ENCODE measurements at regions not wholly inside any gene's neighbourhood (a gene's known extent, or its start where the extent isn't known, plus 50 kb on each side); places are given as distances from the start of the nearest gene placed in this dataset.

GRCh38 chr17:5861246-5861645 is 208.9 kb upstream of the WSCD1 start:
- H3K36me3 Mint-ChIP-seq (ENCODE audit: insufficient read depth, unreplicated experiment): peaks cover 4% of the 10 kb centered on the region
- H3K9me3 Mint-ChIP-seq (ENCODE audit: low read depth, unreplicated experiment): peaks cover 3% of the 10 kb centered on the region
- H3K27ac Mint-ChIP-seq (ENCODE audit: unreplicated experiment): no peak overlapping the region
- no TSS peak for BruUV-seq (replicated peaks)
- no peak for DNase-seq
- H3K27me3 Mint-ChIP-seq (ENCODE audit: unreplicated experiment): no peaks in the 10 kb centered on the region
- H3K4me1 Mint-ChIP-seq (ENCODE audit: low read depth, unreplicated experiment): peaks cover 15% of the 10 kb centered on the region
- H3K4me3 Mint-ChIP-seq (ENCODE audit: low read depth, unreplicated experiment): no peak overlapping the region
- CTCF ChIA-PET: no interaction called here
- intact Hi-C loops (cut with micrococcal nuclease; ENCODE audit: unreplicated experiment): no loop called here
- no peak for TF ChIP-seq CTCF (IDR thresholded peaks at IDR 0.05; ENCODE audit: unreplicated experiment)

GRCh38 chr17:5861854-5862253 is 208.3 kb upstream of the WSCD1 start:
- peaks cover 3% of the 10 kb centered on the region for H3K9me3 Mint-ChIP-seq (ENCODE audit: low read depth, unreplicated experiment)
- H3K36me3 Mint-ChIP-seq (ENCODE audit: insufficient read depth, unreplicated experiment): peaks cover 4% of the 10 kb centered on the region
- H3K27me3 Mint-ChIP-seq (ENCODE audit: unreplicated experiment): no peaks in the 10 kb centered on the region
- DNase-seq: no peak
- H3K4me1 Mint-ChIP-seq (ENCODE audit: low read depth, unreplicated experiment): peaks cover 15% of the 10 kb centered on the region
- BruUV-seq (replicated peaks): no TSS peak
- no peak for TF ChIP-seq CTCF (IDR thresholded peaks at IDR 0.05; ENCODE audit: unreplicated experiment)
- intact Hi-C loops (cut with micrococcal nuclease; ENCODE audit: unreplicated experiment): no loop called here
- no peak overlapping the region for H3K4me3 Mint-ChIP-seq (ENCODE audit: low read depth, unreplicated experiment)
- H3K27ac Mint-ChIP-seq (ENCODE audit: unreplicated experiment): no peak overlapping the region
- CTCF ChIA-PET: no interaction called here

GRCh38 chr17:5862395-5862794 is 207.8 kb upstream of the WSCD1 start:
- Mint-ChIP-seq H3K27me3 (ENCODE audit: unreplicated experiment) (no peaks in the 10 kb centered on the region), H3K9me3 (ENCODE audit: low read depth, unreplicated experiment) (peaks cover 3% of the 10 kb centered on the region), H3K36me3 (ENCODE audit: insufficient read depth, unreplicated experiment) (peaks cover 4% of the 10 kb centered on the region), H3K4me3 (ENCODE audit: low read depth, unreplicated experiment) (no peak overlapping the region), H3K4me1 (ENCODE audit: low read depth, unreplicated experiment) (peaks cover 15% of the 10 kb centered on the region), H3K27ac (ENCODE audit: unreplicated experiment) (no peak overlapping the region)
- CTCF ChIA-PET: no interaction called here
- BruUV-seq (replicated peaks): no TSS peak
- intact Hi-C loops (cut with micrococcal nuclease; ENCODE audit: unreplicated experiment): no loop called here
- DNase-seq: no peak
- TF ChIP-seq CTCF (IDR thresholded peaks at IDR 0.05; ENCODE audit: unreplicated experiment): no peak

GRCh38 chr17:5864741-5865657 is 205.2 kb upstream of the WSCD1 start:
- no peaks in the 10 kb centered on the region for H3K9me3 Mint-ChIP-seq (ENCODE audit: low read depth, unreplicated experiment)
- H3K4me3 Mint-ChIP-seq (ENCODE audit: low read depth, unreplicated experiment): no peak overlapping the region
- H3K4me1 Mint-ChIP-seq (ENCODE audit: low read depth, unreplicated experiment): peaks cover 15% of the 10 kb centered on the region
- no peak for DNase-seq
- H3K36me3 Mint-ChIP-seq (ENCODE audit: insufficient read depth, unreplicated experiment): peaks cover 4% of the 10 kb centered on the region
- no TSS peak for BruUV-seq (replicated peaks)
- H3K27ac Mint-ChIP-seq (ENCODE audit: unreplicated experiment): peak overlapping the region; percentile 68
- CTCF ChIA-PET: no interaction called here
- intact Hi-C loops (cut with micrococcal nuclease; ENCODE audit: unreplicated experiment): no loop called here
- no peak for TF ChIP-seq CTCF (IDR thresholded peaks at IDR 0.05; ENCODE audit: unreplicated experiment)
- no peaks in the 10 kb centered on the region for H3K27me3 Mint-ChIP-seq (ENCODE audit: unreplicated experiment)
